ENCODE measurements at regions not wholly inside any gene's neighbourhood (a gene's known extent, or its start where the extent isn't known, plus 50 kb on each side); places are given as distances from the start of the nearest gene placed in this dataset.
A peak's percentile ranks its signal among the peaks of the same experiment; 100 is the strongest.

DNA sequence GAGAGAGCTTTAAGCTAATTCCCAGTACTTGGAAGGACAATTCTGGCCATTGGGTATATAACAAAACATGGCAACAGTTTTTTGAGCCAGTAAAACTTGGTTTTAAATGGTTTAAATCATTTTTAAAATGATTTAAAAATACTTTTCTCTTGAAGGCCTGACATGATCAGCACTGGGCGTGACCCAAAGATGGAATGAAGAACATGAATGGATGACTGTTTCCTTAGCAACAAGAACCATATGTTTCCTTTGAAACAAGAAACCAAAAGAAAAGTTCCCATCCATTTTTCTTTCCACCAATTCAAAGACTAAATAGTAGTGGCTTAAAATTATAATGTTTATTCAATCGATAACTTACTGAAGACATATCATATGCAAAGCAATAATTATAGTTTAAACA is 348.3 kb upstream of the FIGN start:
- Histone ChIP-seq H3K27ac (no peak overlapping the region), H3K9ac (no peak overlapping the region), H3K4me2 (ENCODE audit: unreplicated experiment) (no peak overlapping the region), H3K4me3 (no peak overlapping the region), H3K36me3 (ENCODE audit: low read depth) (no peaks in the 10 kb centered on the region), H2AFZ (no peak overlapping the region), H3K9me3 (ENCODE audit: low read depth) (no peaks in the 10 kb centered on the region), H3K27me3 (replicated peaks; ENCODE audit: insufficient read depth) (no peaks in the 10 kb centered on the region), H4K20me1 (ENCODE audit: insufficient read depth) (no peaks in the 10 kb centered on the region), H3F3A (ENCODE audit: insufficient read depth) (no peaks in the 10 kb centered on the region), H3K4me1 (ENCODE audit: insufficient read depth) (no peaks in the 10 kb centered on the region), H3K79me2 (ENCODE audit: insufficient read depth) (no peaks in the 10 kb centered on the region), H3K9me2 (ENCODE audit: insufficient read depth) (no peaks in the 10 kb centered on the region)
- in situ Hi-C loops (cut with MboI) = no loop called here
- 69 to 77% methylated on average over 2 of the region's 2 CpGs for WGBS, 2 experiments (ENCODE audit: low coverage in 1 of 2, low lambda C conversion rate in 2 of 2, missing lambda C conversion rate in 2 of 2)
- DNase-seq = peak; percentile 4
- TF ChIP-seq EZH2 (IDR thresholded peaks at IDR 0.05; ENCODE audit: insufficient read depth, poor library complexity, severe bottlenecking) (no peak), EZH2phosphoT487 (IDR thresholded peaks at IDR 0.05; ENCODE audit: insufficient read depth, low read depth) (no peak)

DNA sequence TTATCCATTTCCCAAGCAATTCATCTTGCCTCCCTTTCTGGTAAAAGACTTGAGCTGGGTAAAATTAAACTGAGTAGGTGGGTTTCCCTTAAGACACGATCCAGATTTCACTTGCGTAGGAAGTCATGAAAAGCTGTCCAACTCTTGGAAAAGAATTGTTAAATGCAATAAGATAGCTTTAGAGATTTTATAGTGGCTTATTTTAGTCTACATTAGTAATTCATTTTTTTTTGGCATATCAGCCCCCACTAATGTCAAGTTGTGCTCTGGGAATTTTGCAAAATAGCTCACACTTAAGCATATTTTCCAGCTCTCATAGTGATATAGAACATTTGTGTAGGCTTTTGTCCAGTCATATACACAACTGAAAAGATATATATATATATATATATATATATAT is 344.7 kb upstream of the FIGN start:
- 40 to 41% methylated on average over 2 of the region's 2 CpGs for WGBS, 2 experiments (ENCODE audit: low coverage in 1 of 2, low lambda C conversion rate in 2 of 2, missing lambda C conversion rate in 2 of 2)
- no peaks in the 10 kb centered on the region for H3K9me3 ChIP-seq (ENCODE audit: low read depth)

DNA sequence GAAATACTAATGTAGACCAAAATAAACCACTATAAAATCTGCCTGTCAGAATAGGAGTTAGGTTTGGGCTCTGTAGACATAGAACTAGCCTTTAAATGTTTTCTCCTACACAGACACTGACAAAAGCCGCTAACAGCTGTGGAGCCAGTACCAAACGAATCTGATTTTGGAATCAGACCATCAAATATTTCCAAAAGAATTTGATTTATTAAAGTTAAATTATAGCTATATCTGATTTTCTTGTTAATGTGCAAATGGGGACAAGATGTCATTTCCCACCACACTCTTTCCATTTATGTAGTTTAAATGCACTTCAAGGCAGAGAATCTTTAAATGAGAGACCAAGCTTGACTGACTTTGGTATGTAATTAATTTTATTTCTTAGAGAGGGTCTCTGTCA is 343.4 kb upstream of the FIGN start:
- in situ Hi-C loops (cut with MboI) = no loop called here
- Histone ChIP-seq H3K4me3 (no peak overlapping the region), H3K36me3 (ENCODE audit: low read depth) (no peaks in the 10 kb centered on the region), H3K4me1 (ENCODE audit: insufficient read depth) (no peaks in the 10 kb centered on the region), H3F3A (ENCODE audit: insufficient read depth) (no peaks in the 10 kb centered on the region), H3K9me3 (ENCODE audit: low read depth) (no peaks in the 10 kb centered on the region), H3K79me2 (ENCODE audit: insufficient read depth) (no peaks in the 10 kb centered on the region), H3K4me2 (ENCODE audit: unreplicated experiment) (no peak overlapping the region), H4K20me1 (ENCODE audit: insufficient read depth) (no peaks in the 10 kb centered on the region), H3K27ac (no peak overlapping the region), H3K9me2 (ENCODE audit: insufficient read depth) (no peaks in the 10 kb centered on the region), H3K9ac (no peak overlapping the region), H3K27me3 (replicated peaks; ENCODE audit: insufficient read depth) (no peaks in the 10 kb centered on the region), H2AFZ (no peak overlapping the region)
- WGBS, 2 experiments (ENCODE audit: low coverage in 1 of 2, low lambda C conversion rate in 2 of 2, missing lambda C conversion rate in 2 of 2) = 20 to 29% methylated on average over 2 of the region's 2 CpGs
- no peak for DNase-seq
- TF ChIP-seq EZH2 (IDR thresholded peaks at IDR 0.05; ENCODE audit: insufficient read depth, poor library complexity, severe bottlenecking) (no peak), EZH2phosphoT487 (IDR thresholded peaks at IDR 0.05; ENCODE audit: insufficient read depth, low read depth) (no peak)

More for the DNA sequence above, 344.7 kb upstream of the FIGN start:
- DNase-seq = no peak
- Histone ChIP-seq H3K79me2 (ENCODE audit: insufficient read depth) (no peaks in the 10 kb centered on the region), H4K20me1 (ENCODE audit: insufficient read depth) (no peaks in the 10 kb centered on the region), H3K27me3 (replicated peaks; ENCODE audit: insufficient read depth) (no peaks in the 10 kb centered on the region), H3K9me2 (ENCODE audit: insufficient read depth) (no peaks in the 10 kb centered on the region), H3K4me3 (no peak overlapping the region), H3F3A (ENCODE audit: insufficient read depth) (no peaks in the 10 kb centered on the region), H2AFZ (no peak overlapping the region), H3K4me1 (ENCODE audit: insufficient read depth) (no peaks in the 10 kb centered on the region), H3K4me2 (ENCODE audit: unreplicated experiment) (no peak overlapping the region), H3K27ac (no peak overlapping the region), H3K9ac (no peak overlapping the region), H3K36me3 (ENCODE audit: low read depth) (no peaks in the 10 kb centered on the region)
- in situ Hi-C loops (cut with MboI) = no loop called here
- TF ChIP-seq EZH2phosphoT487 (IDR thresholded peaks at IDR 0.05; ENCODE audit: insufficient read depth, low read depth) (no peak), EZH2 (IDR thresholded peaks at IDR 0.05; ENCODE audit: insufficient read depth, poor library complexity, severe bottlenecking) (no peak)

DNA sequence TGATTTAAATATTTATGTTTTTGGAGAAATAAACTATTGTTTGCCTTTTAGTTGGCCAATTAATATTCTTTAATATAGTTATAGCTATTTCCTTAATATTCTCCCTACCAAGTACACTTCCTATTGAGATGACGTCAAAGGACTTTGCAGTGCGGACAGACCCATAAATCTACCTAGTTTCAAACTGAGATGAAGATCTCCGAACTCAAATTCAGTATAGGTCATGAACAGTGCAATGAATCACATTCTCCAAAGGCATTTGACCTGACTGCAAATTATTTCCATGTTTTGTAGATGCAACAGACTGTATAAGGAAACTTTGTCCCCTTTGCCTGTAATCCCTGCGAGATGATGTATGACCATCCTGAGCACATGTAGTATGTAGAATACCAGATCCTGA is 342.6 kb upstream of the FIGN start:
- Histone ChIP-seq H3K9me2 (ENCODE audit: insufficient read depth) (no peaks in the 10 kb centered on the region), H3K4me1 (ENCODE audit: insufficient read depth) (no peaks in the 10 kb centered on the region), H3K9ac (no peak overlapping the region), H3K27ac (no peak overlapping the region), H3K4me3 (no peak overlapping the region), H2AFZ (no peak overlapping the region), H3K9me3 (ENCODE audit: low read depth) (no peaks in the 10 kb centered on the region), H3F3A (ENCODE audit: insufficient read depth) (no peaks in the 10 kb centered on the region), H3K27me3 (replicated peaks; ENCODE audit: insufficient read depth) (no peaks in the 10 kb centered on the region), H4K20me1 (ENCODE audit: insufficient read depth) (no peaks in the 10 kb centered on the region), H3K4me2 (ENCODE audit: unreplicated experiment) (no peak overlapping the region), H3K36me3 (ENCODE audit: low read depth) (no peaks in the 10 kb centered on the region), H3K79me2 (ENCODE audit: insufficient read depth) (no peaks in the 10 kb centered on the region)
- no peak for TF ChIP-seq EZH2phosphoT487 (IDR thresholded peaks at IDR 0.05; ENCODE audit: insufficient read depth, low read depth)
- TF ChIP-seq EZH2 (IDR thresholded peaks at IDR 0.05; ENCODE audit: insufficient read depth, poor library complexity, severe bottlenecking) = no peak
- DNase-seq = no peak
- WGBS, 2 experiments (ENCODE audit: low coverage in 1 of 2, low lambda C conversion rate in 2 of 2, missing lambda C conversion rate in 2 of 2) = 43 to 44% methylated on average over 4 of the region's 4 CpGs
- in situ Hi-C loops (cut with MboI) = no loop called here
